ENCODE measurements at regions not wholly inside any gene's neighbourhood (a gene's known extent, or its start where the extent isn't known, plus 50 kb on each side); places are given as distances from the start of the nearest gene placed in this dataset.

- Histone ChIP-seq H3K4me1 (ENCODE audit: control insufficient read depth, insufficient read depth, low read length) (no peaks in the 10 kb centered on the region), H3K9me3 (ENCODE audit: control insufficient read depth, low read length) (no peaks in the 10 kb centered on the region), H3K4me3 (ENCODE audit: low read length) (no peak overlapping the region), H3K27ac (ENCODE audit: low read length) (no peak overlapping the region), H3K27me3 (ENCODE audit: control insufficient read depth, insufficient read depth) (no peaks in the 10 kb centered on the region)
- WGBS: 68% methylated on average over 6 of the region's 6 CpGs
- ATAC-seq: no peak
- no peak for DNase-seq
- intact Hi-C loops (cut with DNase I): no loop called here
Observed at GRCh38 chr7:155948423-155948822, 136.2 kb upstream of the SHH start.

- WGBS: 83% methylated on average over 6 of the region's 6 CpGs
- H3K27ac ChIP-seq (ENCODE audit: low read length): no peak overlapping the region
- intact Hi-C loops (cut with DNase I): no loop called here
- H3K9me3 ChIP-seq (ENCODE audit: control insufficient read depth, low read length): no peaks in the 10 kb centered on the region
- no peaks in the 10 kb centered on the region for H3K4me1 ChIP-seq (ENCODE audit: control insufficient read depth, insufficient read depth, low read length)
- H3K27me3 ChIP-seq (ENCODE audit: control insufficient read depth, insufficient read depth): no peaks in the 10 kb centered on the region
- H3K4me3 ChIP-seq (ENCODE audit: low read length): no peak overlapping the region
- DNase-seq (no peak), ATAC-seq (no peak)
Observed at GRCh38 chr7:155947051-155947450, 134.8 kb upstream of the SHH start.

GRCh38 chr7:155945670-155946325 is 133.5 kb upstream of the SHH start:
- H3K9me3 ChIP-seq (ENCODE audit: control insufficient read depth, low read length): no peaks in the 10 kb centered on the region
- H3K27ac ChIP-seq (ENCODE audit: low read length): no peak overlapping the region
- intact Hi-C loops (cut with DNase I): no loop called here
- DNase-seq (no peak), ATAC-seq (no peak)
- WGBS: 94% methylated on average over 32 of the region's 32 CpGs
- H3K4me3 ChIP-seq (ENCODE audit: low read length): no peak overlapping the region
- no peaks in the 10 kb centered on the region for H3K4me1 ChIP-seq (ENCODE audit: control insufficient read depth, insufficient read depth, low read length)
- no peaks in the 10 kb centered on the region for H3K27me3 ChIP-seq (ENCODE audit: control insufficient read depth, insufficient read depth)

- H3K4me3 ChIP-seq (ENCODE audit: low read length): no peak overlapping the region
- ATAC-seq: no peak
- H3K27me3 ChIP-seq (ENCODE audit: control insufficient read depth, insufficient read depth): no peaks in the 10 kb centered on the region
- WGBS: 88% methylated on average over 6 of the region's 6 CpGs
- no peak overlapping the region for H3K27ac ChIP-seq (ENCODE audit: low read length)
- no peaks in the 10 kb centered on the region for H3K4me1 ChIP-seq (ENCODE audit: control insufficient read depth, insufficient read depth, low read length)
- intact Hi-C loops (cut with DNase I): no loop called here
- no peak for DNase-seq
- H3K9me3 ChIP-seq (ENCODE audit: control insufficient read depth, low read length): no peaks in the 10 kb centered on the region
Observed at GRCh38 chr7:155944901-155945300, 132.6 kb upstream of the SHH start.

- 65% methylated on average over 6 of the region's 6 CpGs for WGBS
- no peak overlapping the region for H3K27ac ChIP-seq (ENCODE audit: low read length)
- H3K27me3 ChIP-seq (ENCODE audit: control insufficient read depth, insufficient read depth): no peaks in the 10 kb centered on the region
- H3K9me3 ChIP-seq (ENCODE audit: control insufficient read depth, low read length): no peaks in the 10 kb centered on the region
- no peak for ATAC-seq
- no peak overlapping the region for H3K4me3 ChIP-seq (ENCODE audit: low read length)
- intact Hi-C loops (cut with DNase I): no loop called here
- no peaks in the 10 kb centered on the region for H3K4me1 ChIP-seq (ENCODE audit: control insufficient read depth, insufficient read depth, low read length)
- no peak for DNase-seq
Observed at GRCh38 chr7:155943251-155943899, 131.1 kb upstream of the SHH start.

- H3K27me3 ChIP-seq (ENCODE audit: control insufficient read depth, insufficient read depth): no peaks in the 10 kb centered on the region
- intact Hi-C loops (cut with DNase I): no loop called here
Observed at GRCh38 chr7:155942226-155942950, 130.1 kb upstream of the SHH start.

GRCh38 chr7:155941688-155942087 is 129.4 kb upstream of the SHH start:
- 35% methylated on average over 4 of the region's 4 CpGs for WGBS
- intact Hi-C loops (cut with DNase I): no loop called here
- DNase-seq (no peak), ATAC-seq (no peak)
- Histone ChIP-seq H3K4me1 (ENCODE audit: control insufficient read depth, insufficient read depth, low read length) (no peaks in the 10 kb centered on the region), H3K9me3 (ENCODE audit: control insufficient read depth, low read length) (no peaks in the 10 kb centered on the region), H3K27ac (ENCODE audit: low read length) (no peak overlapping the region), H3K4me3 (ENCODE audit: low read length) (no peak overlapping the region), H3K27me3 (ENCODE audit: control insufficient read depth, insufficient read depth) (no peaks in the 10 kb centered on the region)

More at GRCh38 chr7:155942226-155942950, 130.1 kb upstream of the SHH start:
- H3K4me1 ChIP-seq (ENCODE audit: control insufficient read depth, insufficient read depth, low read length): no peaks in the 10 kb centered on the region
- H3K9me3 ChIP-seq (ENCODE audit: control insufficient read depth, low read length): no peaks in the 10 kb centered on the region
- WGBS: 79% methylated on average over 20 of the region's 20 CpGs
- no peak for DNase-seq
- no peak overlapping the region for H3K4me3 ChIP-seq (ENCODE audit: low read length)
- no peak for ATAC-seq
- no peak overlapping the region for H3K27ac ChIP-seq (ENCODE audit: low read length)

- intact Hi-C loops (cut with DNase I): no loop called here
- Histone ChIP-seq H3K27me3 (ENCODE audit: control insufficient read depth, insufficient read depth) (no peaks in the 10 kb centered on the region), H3K9me3 (ENCODE audit: control insufficient read depth, low read length) (no peaks in the 10 kb centered on the region), H3K27ac (ENCODE audit: low read length) (no peak overlapping the region), H3K4me3 (ENCODE audit: low read length) (no peak overlapping the region), H3K4me1 (ENCODE audit: control insufficient read depth, insufficient read depth, low read length) (no peaks in the 10 kb centered on the region)
- ATAC-seq (no peak), DNase-seq (no peak)
Observed at GRCh38 chr7:155939350-155939749, 127.1 kb upstream of the SHH start.

GRCh38 chr7:155938129-155938528 is 125.9 kb upstream of the SHH start:
- H3K27me3 ChIP-seq (ENCODE audit: control insufficient read depth, insufficient read depth): no peaks in the 10 kb centered on the region
- H3K27ac ChIP-seq (ENCODE audit: low read length): no peak overlapping the region
- DNase-seq: no peak

GRCh38 chr7:155935726-155936125 is 123.5 kb upstream of the SHH start:
- 64% methylated on average over 5 of the region's 5 CpGs for WGBS
- Histone ChIP-seq H3K27ac (ENCODE audit: low read length) (no peak overlapping the region), H3K9me3 (ENCODE audit: control insufficient read depth, low read length) (no peaks in the 10 kb centered on the region), H3K4me1 (ENCODE audit: control insufficient read depth, insufficient read depth, low read length) (no peaks in the 10 kb centered on the region), H3K4me3 (ENCODE audit: low read length) (no peak overlapping the region), H3K27me3 (ENCODE audit: control insufficient read depth, insufficient read depth) (no peaks in the 10 kb centered on the region)
- intact Hi-C loops (cut with DNase I): no loop called here
- DNase-seq (no peak), ATAC-seq (no peak)

More at GRCh38 chr7:155938129-155938528, 125.9 kb upstream of the SHH start:
- Histone ChIP-seq H3K4me1 (ENCODE audit: control insufficient read depth, insufficient read depth, low read length) (no peaks in the 10 kb centered on the region), H3K9me3 (ENCODE audit: control insufficient read depth, low read length) (no peaks in the 10 kb centered on the region), H3K4me3 (ENCODE audit: low read length) (no peak overlapping the region)
- ATAC-seq: no peak
- 45% methylated on average over 2 of the region's 2 CpGs for WGBS
- intact Hi-C loops (cut with DNase I): no loop called here

GRCh38 chr7:155935005-155935557 is 122.8 kb upstream of the SHH start:
- ATAC-seq (no peak), DNase-seq (no peak)
- Histone ChIP-seq H3K9me3 (ENCODE audit: control insufficient read depth, low read length) (no peaks in the 10 kb centered on the region), H3K27me3 (ENCODE audit: control insufficient read depth, insufficient read depth) (no peaks in the 10 kb centered on the region), H3K4me1 (ENCODE audit: control insufficient read depth, insufficient read depth, low read length) (no peaks in the 10 kb centered on the region), H3K4me3 (ENCODE audit: low read length) (no peak overlapping the region), H3K27ac (ENCODE audit: low read length) (no peak overlapping the region)
- intact Hi-C loops (cut with DNase I): no loop called here
- 65% methylated on average over 3 of the region's 3 CpGs for WGBS
